ENCODE measurements at regions not wholly inside any gene's neighbourhood (a gene's known extent, or its start where the extent isn't known, plus 50 kb on each side); places are given as distances from the start of the nearest gene placed in this dataset.

GRCh38 chrX:2582667-2583066, 81.9 kb upstream of the DHRSX start:
- TF ChIP-seq POLR2A (IDR thresholded peaks at IDR 0.05): no peak
- TF ChIP-seq CTCF (IDR thresholded peaks at IDR 0.05): no peak
- no peak for TF ChIP-seq POLR2AphosphoS5 (IDR thresholded peaks at IDR 0.05)
